PFSK-1 (cell line): ENCODE measurements at regions not wholly inside any gene's neighbourhood (a gene's known extent, or its start where the extent isn't known, plus 50 kb on each side); places are given as distances from the start of the nearest gene placed in this dataset.

ENCODE experiments used
- FOXP2 ChIP-seq: optimal IDR thresholded peaks from 2 replicates; pipeline ENCODE3; 2011; ENCODE audit warnings: borderline replicate concordance, control low read depth, inconsistent platforms; ENCODE audit not compliant: insufficient read depth; ENCODE audit errors: extremely low read length, extremely low read depth
- POLR2AphosphoS5 ChIP-seq: IDR thresholded peaks from 2 replicates; pipeline ENCODE4 v1.6.1; 2012; ENCODE audit warnings: low read depth, mild to moderate bottlenecking, control low read depth, low read length, moderate library complexity
- REST ChIP-seq, 2 experiments: IDR thresholded peaks; 2 replicates each; pipeline versions ENCODE4 v1.6.1 to v1.8.0; 2011 to 2012; ENCODE audit warnings: low read depth in 2 of 2, low read length in 2 of 2, control low read depth in 1 of 2, inconsistent platforms in 1 of 2, mild to moderate bottlenecking in 1 of 2, moderate library complexity in 1 of 2; ENCODE audit not compliant: insufficient read depth in 1 of 2
- SIN3A ChIP-seq: IDR thresholded peaks from 2 replicates; pipeline ENCODE4 v1.6.1; 2012; ENCODE audit warnings: mild to moderate bottlenecking, low read length, moderate library complexity, borderline replicate concordance; ENCODE audit not compliant: insufficient read depth
- TAF1 ChIP-seq: IDR thresholded peaks from 2 replicates; pipeline ENCODE4 v1.6.1; 2012; ENCODE audit warnings: low read length, control low read depth, borderline replicate concordance; ENCODE audit not compliant: insufficient read depth

GRCh38 chr21:18663663-18664062 is 260.1 kb upstream of the TMPRSS15 start:
- TF ChIP-seq POLR2AphosphoS5: no peak
- no peak for TF ChIP-seq REST (IDR thresholded peaks at IDR 0.05; ENCODE audit: insufficient read depth in 1 of 2, low read depth in 2 of 2, low read length in 2 of 2)
- TF ChIP-seq TAF1: no peak
- TF ChIP-seq FOXP2: no peak
- no peak for TF ChIP-seq SIN3A

- TF ChIP-seq FOXP2 (no peak), POLR2AphosphoS5 (no peak), TAF1 (no peak)
These were observed 263.1 kb upstream of the TMPRSS15 start for GRCh38 chr21:18666725-18667124.

- TF ChIP-seq POLR2AphosphoS5 (no peak), TAF1 (no peak), REST (IDR thresholded peaks at IDR 0.05; ENCODE audit: insufficient read depth in 1 of 2, low read depth in 2 of 2, low read length in 2 of 2) (no peak), SIN3A (no peak), FOXP2 (no peak)
These were observed 270.2 kb upstream of the TMPRSS15 start for GRCh38 chr21:18673789-18674188.

DNA sequence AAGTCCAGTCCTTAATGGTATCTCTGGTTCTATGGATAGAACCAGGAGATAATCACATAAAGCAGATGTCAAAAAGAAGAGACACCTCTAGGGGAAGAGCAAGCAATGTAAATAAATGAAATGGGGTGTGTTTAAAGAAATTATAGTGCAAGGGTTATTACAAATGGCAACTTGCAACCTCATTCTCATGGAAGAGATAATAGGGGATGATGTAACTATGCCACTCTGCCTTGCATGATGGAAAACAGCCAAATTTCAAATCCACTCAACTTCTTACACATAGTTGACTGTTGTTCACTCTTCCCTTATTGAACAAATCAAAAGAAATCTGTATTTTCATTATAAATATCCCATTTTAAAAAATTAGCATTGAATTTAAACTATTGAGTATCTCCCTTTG is 274.0 kb upstream of the TMPRSS15 start:
- no peak for TF ChIP-seq FOXP2
- no peak for TF ChIP-seq REST (IDR thresholded peaks at IDR 0.05; ENCODE audit: insufficient read depth in 1 of 2, low read depth in 2 of 2, low read length in 2 of 2)
- no peak for TF ChIP-seq TAF1
- no peak for TF ChIP-seq POLR2AphosphoS5
- no peak for TF ChIP-seq SIN3A

DNA sequence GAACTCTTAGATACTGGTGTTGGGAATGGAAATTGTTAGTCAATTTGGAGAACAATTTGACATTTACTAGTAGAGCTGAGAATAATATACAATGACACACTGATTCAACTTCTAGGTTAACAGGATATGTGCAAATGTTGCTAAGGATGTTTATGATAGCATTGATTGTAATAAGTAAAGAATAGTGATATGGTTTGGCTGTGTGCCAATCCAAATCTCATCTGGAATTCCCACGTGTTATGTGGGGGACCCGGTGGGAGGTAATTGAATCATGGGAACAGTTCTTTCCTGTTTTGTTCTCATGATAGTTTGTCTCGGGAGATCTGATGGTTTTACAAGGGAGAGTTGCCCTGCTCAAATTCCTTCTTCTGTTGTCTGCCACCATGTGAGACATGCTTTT is 302.4 kb upstream of the TMPRSS15 start:
- no peak for TF ChIP-seq FOXP2
- TF ChIP-seq POLR2AphosphoS5: no peak
- TF ChIP-seq REST (IDR thresholded peaks at IDR 0.05; ENCODE audit: insufficient read depth in 1 of 2, low read depth in 2 of 2, low read length in 2 of 2): no peak
- TF ChIP-seq TAF1: no peak
